ENCODE measurements at regions not wholly inside any gene's neighbourhood (a gene's known extent, or its start where the extent isn't known, plus 50 kb on each side); places are given as distances from the start of the nearest gene placed in this dataset.

DNA sequence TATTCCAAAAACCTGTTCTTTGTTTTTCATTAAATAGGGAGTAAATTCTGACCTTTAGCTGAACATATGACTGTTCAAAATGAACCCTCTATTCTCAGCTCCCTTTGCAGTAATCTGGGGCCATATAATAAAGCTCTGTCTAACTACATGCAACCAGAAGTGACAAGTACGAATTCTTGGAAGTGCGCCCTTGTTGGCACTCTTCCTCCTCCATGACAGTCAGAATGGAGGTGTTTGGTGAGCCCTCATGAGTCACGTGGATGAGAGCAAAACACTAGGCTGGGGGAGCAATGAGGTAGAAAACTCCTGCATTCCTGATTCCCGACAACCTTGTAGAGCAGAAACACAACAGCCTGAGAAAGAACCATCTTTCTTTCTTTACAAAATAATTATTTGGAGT is 552.9 kb downstream of the FBXO15 start:
- ChIA-PET SMC1A (ENCODE audit: uncharacterized antibody, unreplicated experiment) (no interaction called here), POLR2A (no interaction called here), CTCF (no interaction called here), RAD21 (ENCODE audit: unreplicated experiment) (no interaction called here)
- in situ Hi-C loops (cut with MboI), result no loop called here
- no peak overlapping the region for H3K4me3 ChIP-seq
- no peaks in the 10 kb centered on the region for H3K4me1 ChIP-seq (ENCODE audit: control insufficient read depth, insufficient read depth, low read length)
- no peaks in the 10 kb centered on the region for H3K27me3 ChIP-seq (replicated peaks in 1 of 2; ENCODE audit: control insufficient read depth in 2 of 2, insufficient read depth in 2 of 2, low read length in 1 of 2)
- ATAC-seq, result no peak
- no peaks in the 10 kb centered on the region for H3K79me2 ChIP-seq (ENCODE audit: control insufficient read depth, insufficient read depth, low read length)
- no peaks in the 10 kb centered on the region for H3K36me3 ChIP-seq (ENCODE audit: control insufficient read depth in 2 of 2, insufficient read depth in 2 of 2, low read length in 1 of 2)
- H3K27ac ChIP-seq (ENCODE audit: control insufficient read depth, insufficient read depth), result no peak overlapping the region
- intact Hi-C loops (cut with micrococcal nuclease; ENCODE audit: unreplicated experiment), result no loop called here
- FAIRE-seq, result no peak
- H4K20me1 ChIP-seq (ENCODE audit: control insufficient read depth, insufficient read depth), result no peaks in the 10 kb centered on the region
- no peak for TF ChIP-seq NR2F1 (conservative IDR thresholded peaks at IDR 0.05)
- no peak for TF ChIP-seq HDAC6 (IDR thresholded peaks at IDR 0.05; ENCODE audit: unreplicated experiment)
- TF ChIP-seq KDM1A (IDR thresholded peaks at IDR 0.05; ENCODE audit: borderline replicate concordance), result no peak
- TF ChIP-seq SPI1 (IDR thresholded peaks at IDR 0.05; ENCODE audit: borderline replicate concordance, insufficient read depth, low read depth, low read length), result no peak
- TF ChIP-seq, protein P1, sequence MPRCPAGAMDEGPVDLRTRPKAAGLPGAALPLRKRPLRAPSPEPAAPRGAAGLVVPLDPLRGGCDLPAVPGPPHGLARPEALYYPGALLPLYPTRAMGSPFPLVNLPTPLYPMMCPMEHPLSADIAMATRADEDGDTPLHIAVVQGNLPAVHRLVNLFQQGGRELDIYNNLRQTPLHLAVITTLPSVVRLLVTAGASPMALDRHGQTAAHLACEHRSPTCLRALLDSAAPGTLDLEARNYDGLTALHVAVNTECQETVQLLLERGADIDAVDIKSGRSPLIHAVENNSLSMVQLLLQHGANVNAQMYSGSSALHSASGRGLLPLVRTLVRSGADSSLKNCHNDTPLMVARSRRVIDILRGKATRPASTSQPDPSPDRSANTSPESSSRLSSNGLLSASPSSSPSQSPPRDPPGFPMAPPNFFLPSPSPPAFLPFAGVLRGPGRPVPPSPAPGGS (IDR thresholded peaks at IDR 0.05; ENCODE audit: borderline replicate concordance, insufficient read depth, low read depth, low read length, poor library complexity, severe bottlenecking), result no peak
- TF ChIP-seq CREM (IDR thresholded peaks at IDR 0.05; ENCODE audit: low read depth), result no peak
- TF ChIP-seq ZNF622 (IDR thresholded peaks at IDR 0.05), result no peak
- H2AFZ ChIP-seq (ENCODE audit: control insufficient read depth, low read depth, low read length), result no peak overlapping the region
- 34% methylated on average over 4 of the region's 4 CpGs for WGBS (ENCODE audit: insufficient coverage, insufficient replicate concordance, low lambda C conversion rate, missing lambda C conversion rate)
- H3K4me2 ChIP-seq (ENCODE audit: control insufficient read depth, insufficient read depth), result no peak overlapping the region
- no peaks in the 10 kb centered on the region for H3K9me3 ChIP-seq (replicated peaks; ENCODE audit: control insufficient read depth, insufficient read depth, low read length)
- BruUV-seq (replicated peaks), result no TSS peak
- no peak for DNase-seq (ENCODE audit: low read depth, low spot score)
- no peak overlapping the region for H3K9ac ChIP-seq (ENCODE audit: control insufficient read depth, insufficient read depth, low read length)

DNA sequence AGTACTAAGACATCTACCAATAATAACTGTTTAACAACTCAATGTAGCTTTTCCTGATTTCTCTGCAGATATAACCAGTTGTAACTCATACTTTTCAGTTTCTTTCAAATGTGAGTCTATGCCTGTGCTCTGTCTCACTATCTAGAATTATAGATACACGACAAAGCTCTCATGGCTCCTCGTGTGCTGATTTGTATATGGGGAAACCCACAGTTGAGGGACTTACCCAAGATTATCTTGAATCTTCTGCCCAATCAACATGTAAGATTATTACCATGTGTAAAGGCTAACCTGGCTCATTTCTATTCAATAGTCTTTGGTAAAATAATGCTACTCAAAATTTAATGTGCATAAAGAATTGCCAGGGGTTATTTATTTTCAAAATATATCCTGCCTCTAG is 554.4 kb downstream of the FBXO15 start:
- SMC1A ChIA-PET (ENCODE audit: uncharacterized antibody, unreplicated experiment), result no interaction called here
- in situ Hi-C loops (cut with MboI) (no loop called here), intact Hi-C loops (cut with micrococcal nuclease; ENCODE audit: unreplicated experiment) (no loop called here)
- ATAC-seq, result no peak
- FAIRE-seq, result no peak
- no peaks in the 10 kb centered on the region for H3K4me1 ChIP-seq (ENCODE audit: control insufficient read depth, insufficient read depth, low read length)
- POLR2A ChIA-PET, result no interaction called here
- RAD21 ChIA-PET (ENCODE audit: unreplicated experiment), result no interaction called here
- no peaks in the 10 kb centered on the region for H3K79me2 ChIP-seq (ENCODE audit: control insufficient read depth, insufficient read depth, low read length)
- no TSS peak for BruUV-seq (replicated peaks)
- H3K36me3 ChIP-seq (ENCODE audit: control insufficient read depth in 2 of 2, insufficient read depth in 2 of 2, low read length in 1 of 2), result no peaks in the 10 kb centered on the region
- H2AFZ ChIP-seq (ENCODE audit: control insufficient read depth, low read depth, low read length), result no peak overlapping the region
- H3K27ac ChIP-seq (ENCODE audit: control insufficient read depth, insufficient read depth), result no peak overlapping the region
- no peak overlapping the region for H3K4me3 ChIP-seq
- no peaks in the 10 kb centered on the region for H4K20me1 ChIP-seq (ENCODE audit: control insufficient read depth, insufficient read depth)
- H3K9me3 ChIP-seq (replicated peaks; ENCODE audit: control insufficient read depth, insufficient read depth, low read length), result no peaks in the 10 kb centered on the region
- no peak overlapping the region for H3K4me2 ChIP-seq (ENCODE audit: control insufficient read depth, insufficient read depth)
- H3K27me3 ChIP-seq (replicated peaks in 1 of 2; ENCODE audit: control insufficient read depth in 2 of 2, insufficient read depth in 2 of 2, low read length in 1 of 2), result no peaks in the 10 kb centered on the region
- no peak overlapping the region for H3K9ac ChIP-seq (ENCODE audit: control insufficient read depth, insufficient read depth, low read length)
- DNase-seq (ENCODE audit: low read depth, low spot score), result no peak
- CTCF ChIA-PET, result no interaction called here
- 23% methylated on average over 2 of the region's 2 CpGs for WGBS (ENCODE audit: insufficient coverage, insufficient replicate concordance, low lambda C conversion rate, missing lambda C conversion rate)
- TF ChIP-seq ZZZ3 (IDR thresholded peaks at IDR 0.05; ENCODE audit: control insufficient read depth, insufficient read length, low read depth), result no peak
- TF ChIP-seq, protein P2, sequence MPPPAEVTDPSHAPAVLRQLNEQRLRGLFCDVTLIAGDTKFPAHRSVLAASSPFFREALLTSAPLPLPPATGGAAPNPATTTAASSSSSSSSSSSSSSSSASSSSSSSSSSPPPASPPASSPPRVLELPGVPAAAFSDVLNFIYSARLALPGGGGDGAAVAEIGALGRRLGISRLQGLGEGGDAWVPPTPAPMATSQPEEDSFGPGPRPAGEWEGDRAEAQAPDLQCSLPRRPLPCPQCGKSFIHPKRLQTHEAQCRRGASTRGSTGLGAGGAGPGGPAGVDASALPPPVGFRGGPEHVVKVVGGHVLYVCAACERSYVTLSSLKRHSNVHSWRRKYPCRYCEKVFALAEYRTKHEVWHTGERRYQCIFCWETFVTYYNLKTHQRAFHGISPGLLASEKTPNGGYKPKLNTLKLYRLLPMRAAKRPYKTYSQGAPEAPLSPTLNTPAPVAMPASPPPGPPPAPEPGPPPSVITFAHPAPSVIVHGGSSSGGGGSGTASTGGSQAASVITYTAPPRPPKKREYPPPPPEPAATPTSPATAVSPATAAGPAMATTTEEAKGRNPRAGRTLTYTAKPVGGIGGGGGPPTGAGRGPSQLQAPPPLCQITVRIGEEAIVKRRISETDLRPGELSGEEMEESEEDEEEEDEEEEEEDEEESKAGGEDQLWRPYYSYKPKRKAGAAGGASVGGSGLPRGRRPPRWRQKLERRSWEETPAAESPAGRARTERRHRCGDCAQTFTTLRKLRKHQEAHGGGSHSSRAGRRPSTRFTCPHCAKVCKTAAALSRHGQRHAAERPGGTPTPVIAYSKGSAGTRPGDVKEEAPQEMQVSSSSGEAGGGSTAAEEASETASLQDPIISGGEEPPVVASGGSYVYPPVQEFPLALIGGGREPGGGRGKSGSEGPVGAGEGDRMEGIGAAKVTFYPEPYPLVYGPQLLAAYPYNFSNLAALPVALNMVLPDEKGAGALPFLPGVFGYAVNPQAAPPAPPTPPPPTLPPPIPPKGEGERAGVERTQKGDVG (CRISPR knock-in tag; IDR thresholded peaks at IDR 0.05), result no peak
- TF ChIP-seq CHD2 (IDR thresholded peaks at IDR 0.05; ENCODE audit: borderline replicate concordance, low read depth, low read length), result no peak
- TF ChIP-seq FOXK2 (IDR thresholded peaks at IDR 0.05), result no peak
